T follicular helper cell (primary cell): ENCODE measurements at regions not wholly inside any gene's neighbourhood (a gene's known extent, or its start where the extent isn't known, plus 50 kb on each side); places are given as distances from the start of the nearest gene placed in this dataset.
"Not testable (repeated sequence)": the region's sequence is repeated elsewhere in the genome, so short reads cannot be mapped to it uniquely, and the experiment has no call there.

Experiments
- DNase-seq: peaks from one replicate; pipeline ENCODE4 v3.0.0-alpha.2; 2020; ENCODE audit warnings: low read depth

DNA sequence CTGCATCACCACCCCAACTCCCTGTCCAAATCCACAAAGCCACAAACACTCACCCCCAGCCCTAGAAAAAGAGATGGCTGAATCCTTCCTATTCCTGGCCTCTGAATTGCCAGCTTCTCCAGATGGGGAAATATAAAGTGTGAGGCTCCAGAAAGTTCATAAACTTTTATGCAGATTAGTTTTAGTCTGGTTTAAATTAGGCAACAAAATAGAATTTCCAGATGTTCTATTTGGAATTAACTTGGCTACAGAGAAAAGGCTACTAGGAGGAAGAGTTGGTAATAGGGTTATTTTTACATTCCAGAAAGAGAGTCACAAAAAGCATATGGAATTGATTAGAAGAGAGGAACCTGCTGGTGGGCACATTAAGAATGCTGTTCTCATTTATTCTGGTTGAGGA lies 56.0 kb downstream of the EN1 start:
- DNase-seq, result no peak

DNA sequence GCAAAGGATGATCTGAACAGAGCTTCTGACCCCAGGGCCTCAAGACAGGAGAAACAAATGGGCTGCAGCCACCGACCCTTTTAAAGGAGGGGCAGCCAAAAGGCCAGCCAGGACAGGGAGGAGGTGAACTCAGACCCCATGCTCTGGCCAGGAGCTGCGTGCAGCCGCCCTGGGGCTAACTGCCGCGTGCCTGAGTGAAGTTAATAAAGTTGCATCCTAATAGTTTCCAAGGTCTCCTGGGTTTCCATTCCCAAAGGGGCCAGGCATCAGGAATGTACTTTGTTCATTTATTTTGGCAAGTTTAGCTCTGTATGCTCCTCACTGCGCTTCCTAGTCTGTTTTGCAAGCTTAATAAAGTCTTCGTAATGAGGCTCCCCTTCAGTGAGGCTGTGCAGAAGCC lies 60.7 kb downstream of the EN1 start:
- DNase-seq, result no peak

DNA sequence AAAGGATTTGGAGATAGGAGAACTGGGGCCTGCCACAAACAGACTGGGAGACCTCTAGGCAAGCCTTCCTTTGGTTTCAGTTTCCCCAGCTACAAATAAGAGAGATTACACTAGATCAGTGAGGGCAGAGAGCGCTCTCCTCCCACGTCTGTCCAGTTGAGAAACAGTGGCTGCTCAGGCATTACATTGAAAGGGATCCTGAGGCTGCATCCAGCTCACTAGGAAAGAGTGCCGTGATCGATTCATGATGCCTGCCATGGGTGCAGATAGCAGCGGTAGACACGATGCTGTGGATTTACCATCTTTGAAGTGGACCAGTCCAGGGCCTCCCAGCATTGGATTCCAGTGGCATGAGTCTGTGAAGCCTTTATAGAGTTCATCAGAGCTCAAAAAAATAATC lies 62.6 kb downstream of the EN1 start:
- DNase-seq, result no peak

DNA sequence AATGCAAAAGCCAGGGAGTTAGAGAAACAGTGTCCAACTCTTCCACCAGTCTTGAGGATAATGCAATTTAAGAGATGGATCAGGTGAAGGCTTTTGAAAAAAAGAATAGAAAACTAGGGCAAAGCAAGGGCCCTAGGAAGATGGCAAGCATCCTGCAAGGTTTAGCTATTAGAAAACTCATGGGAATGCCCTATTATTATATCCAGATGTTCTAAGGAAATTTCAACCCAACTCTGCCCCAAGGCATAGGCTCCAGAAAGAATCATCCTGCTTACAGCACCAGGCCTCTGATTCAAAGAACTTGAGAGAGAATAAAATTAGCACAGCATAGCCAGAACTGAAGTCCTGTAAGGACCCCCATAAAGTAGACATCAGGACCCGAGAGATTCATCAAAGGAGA lies 68.1 kb downstream of the EN1 start:
- no peak for DNase-seq

DNA sequence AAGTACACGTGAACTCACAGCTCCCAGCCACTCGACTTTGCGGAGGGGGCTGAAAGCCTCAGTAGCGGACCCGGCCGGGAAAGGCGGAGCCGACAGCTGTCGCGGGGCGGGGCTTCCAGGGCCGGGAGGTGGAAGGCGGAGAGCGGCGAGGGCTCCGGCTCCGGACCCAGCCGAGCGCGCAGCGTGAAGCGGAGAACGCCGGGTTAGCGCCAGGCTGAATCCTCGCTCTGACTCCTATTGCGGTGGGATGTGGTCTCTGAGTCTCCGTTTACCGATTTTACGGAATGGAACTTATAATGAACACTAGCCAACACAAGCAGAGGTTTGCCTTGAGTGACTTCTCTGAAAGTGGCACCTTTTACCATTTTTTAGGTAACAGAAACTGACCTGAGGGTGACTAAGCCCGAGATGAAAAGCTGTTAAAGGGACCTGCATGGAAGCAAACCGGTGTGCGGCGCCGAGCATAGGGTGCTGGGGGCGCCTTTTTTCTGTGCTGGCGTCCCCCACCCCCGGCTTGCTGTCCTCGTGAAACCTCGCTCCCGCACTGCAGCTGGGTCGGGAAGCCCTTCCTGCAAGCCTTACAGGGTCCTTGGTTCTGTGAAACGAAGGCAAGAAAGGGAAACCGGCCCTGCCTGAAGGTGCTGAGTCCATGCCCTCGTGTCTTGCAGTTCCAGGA lies 72.9 kb downstream of the EN1 start:
- DNase-seq, result no peak

DNA sequence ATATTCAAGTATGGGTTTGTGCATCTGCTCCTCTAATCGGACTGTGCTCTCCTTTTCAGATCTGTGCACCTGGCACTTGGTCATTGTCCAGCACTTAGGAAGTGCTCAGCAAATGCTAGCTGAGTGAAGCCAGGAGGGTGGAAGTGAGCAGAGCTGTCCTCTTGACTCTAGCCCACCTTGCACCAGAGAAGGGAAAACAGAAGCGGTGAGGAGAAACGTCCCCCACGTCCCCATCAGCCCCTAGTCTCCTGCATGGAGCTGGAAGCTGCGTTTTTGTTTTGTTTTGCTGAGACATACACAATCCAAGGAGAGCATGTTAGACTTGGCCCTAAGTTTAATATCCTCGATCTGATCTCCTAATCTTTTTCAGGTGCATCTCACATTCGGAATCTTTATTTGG lies 73.6 kb downstream of the EN1 start:
- no peak for DNase-seq

DNA sequence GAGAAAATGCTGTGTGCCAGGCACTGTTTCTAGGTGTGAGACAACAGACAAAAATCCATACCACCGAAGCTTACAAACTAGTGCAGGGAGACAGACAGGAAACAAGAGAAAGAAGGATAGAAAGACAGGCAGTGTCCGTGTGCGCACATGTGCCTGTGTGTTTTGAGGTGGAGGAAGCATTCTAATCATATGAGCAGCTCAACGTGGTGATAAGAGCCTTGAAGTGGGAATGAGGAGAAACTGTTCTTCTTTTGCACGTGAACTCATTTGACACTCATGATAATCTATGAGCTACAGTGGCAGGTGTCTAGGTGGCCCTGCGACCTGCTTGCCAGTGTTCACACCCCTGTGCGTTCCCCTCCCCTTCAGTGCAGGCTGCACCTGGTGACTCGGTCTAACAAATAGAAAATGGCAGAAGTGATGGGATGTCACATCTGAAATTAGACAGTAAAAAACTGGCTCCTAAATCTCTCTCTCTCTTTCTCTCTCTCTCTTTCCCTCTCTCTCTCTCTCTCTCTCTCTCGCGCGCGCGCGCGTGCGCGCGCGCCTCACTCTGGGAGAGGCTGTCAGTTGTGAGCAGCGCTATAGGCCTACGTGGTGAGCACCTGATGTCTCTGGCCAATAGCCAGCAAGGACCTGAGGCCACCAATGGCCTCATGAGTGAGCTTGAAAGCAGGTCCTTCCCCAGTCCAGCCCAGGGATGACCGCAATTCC lies 74.8 kb downstream of the EN1 start:
- no peak for DNase-seq

DNA sequence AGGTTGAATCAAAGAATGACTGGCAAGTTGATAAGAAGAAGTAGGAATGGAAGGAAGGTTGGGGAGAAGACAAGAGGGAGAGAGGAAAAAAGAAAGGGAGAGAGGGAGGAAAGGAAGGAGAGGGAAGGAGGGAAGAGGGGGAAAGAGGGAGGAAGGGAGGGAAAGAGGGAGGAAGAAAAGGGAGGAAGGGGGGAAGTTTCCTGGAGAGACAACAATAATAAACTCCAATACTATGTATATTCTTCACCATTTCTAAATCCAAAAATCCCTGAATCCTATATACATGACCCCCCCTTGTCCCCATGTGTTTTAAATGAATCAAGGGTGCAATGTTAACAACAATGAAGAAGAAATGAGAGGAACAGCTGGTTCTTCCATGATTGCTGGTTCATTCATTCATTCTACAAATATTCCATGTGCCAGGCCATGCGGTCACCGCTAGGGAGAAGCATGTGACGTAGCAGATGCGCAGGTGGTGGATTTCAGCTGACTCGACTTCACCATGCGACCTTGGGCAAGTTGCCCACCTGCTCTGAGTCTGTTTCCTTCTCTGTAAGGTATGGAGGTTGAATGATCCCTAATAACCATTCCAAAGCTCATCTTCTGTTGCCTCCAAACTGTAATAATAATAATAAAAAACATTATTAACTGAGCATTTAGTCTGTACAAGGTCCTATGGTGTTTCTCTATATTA lies 77.6 kb downstream of the EN1 start:
- DNase-seq, result no peak

DNA sequence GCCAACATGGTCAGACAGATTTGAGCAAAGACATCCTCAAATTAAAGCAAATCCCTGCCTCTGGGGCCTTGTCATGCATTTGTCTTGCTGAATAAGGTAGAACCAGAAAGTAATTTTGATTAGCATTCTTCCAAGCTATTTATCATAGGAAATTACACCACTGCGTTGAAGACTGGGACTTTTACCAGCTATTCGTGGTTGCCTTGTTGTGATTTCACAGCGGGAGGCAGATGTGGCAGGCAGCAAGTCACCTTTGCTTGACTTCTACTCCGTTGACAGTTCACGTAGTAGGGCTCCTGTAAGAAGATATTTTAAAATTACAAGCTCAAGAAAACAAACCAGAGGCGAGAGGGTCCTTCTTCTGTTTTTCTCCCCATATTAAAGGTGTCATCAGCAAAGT lies 80.6 kb downstream of the EN1 start:
- DNase-seq, result no peak

DNA sequence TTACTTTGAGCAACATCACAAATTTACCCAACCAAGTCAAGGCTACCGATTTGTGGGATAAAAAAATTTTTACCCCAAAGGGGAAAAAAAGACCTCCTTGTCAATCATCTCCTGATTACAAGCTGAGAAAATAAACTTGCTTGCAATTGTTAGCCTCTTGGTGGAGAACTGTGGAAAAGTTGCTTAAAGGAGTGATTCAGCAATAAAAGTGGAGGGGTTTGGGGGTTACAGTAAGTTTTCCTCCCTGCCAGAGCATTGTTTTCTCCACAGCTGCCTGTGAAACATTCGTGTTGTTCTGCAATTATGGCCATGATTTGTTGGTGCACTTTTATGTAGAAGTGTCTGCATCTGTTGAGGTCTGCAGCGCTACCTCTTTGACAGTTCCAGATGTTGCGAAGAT lies 82.6 kb downstream of the EN1 start:
- DNase-seq, result no peak

DNA sequence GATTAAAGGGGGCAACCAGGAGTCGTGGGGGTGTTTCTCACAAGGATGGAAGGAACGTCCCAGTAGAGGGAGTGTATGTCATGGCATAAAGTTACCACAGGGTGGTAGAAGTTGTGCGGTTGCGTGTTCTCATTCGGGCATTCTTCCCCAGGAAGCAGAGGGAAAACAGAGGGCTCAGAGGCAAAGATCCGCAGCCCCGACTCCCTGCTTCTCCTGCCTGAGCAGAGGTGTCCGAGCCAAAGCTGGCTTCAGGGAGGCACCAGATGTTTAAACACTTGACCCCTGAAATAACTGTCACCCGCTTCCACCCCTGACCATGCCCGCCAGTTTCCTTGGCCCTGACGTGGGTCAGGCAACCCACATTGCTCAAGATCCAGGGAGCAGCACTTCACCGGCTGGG lies 83.7 kb downstream of the EN1 start:
- no peak for DNase-seq

DNA sequence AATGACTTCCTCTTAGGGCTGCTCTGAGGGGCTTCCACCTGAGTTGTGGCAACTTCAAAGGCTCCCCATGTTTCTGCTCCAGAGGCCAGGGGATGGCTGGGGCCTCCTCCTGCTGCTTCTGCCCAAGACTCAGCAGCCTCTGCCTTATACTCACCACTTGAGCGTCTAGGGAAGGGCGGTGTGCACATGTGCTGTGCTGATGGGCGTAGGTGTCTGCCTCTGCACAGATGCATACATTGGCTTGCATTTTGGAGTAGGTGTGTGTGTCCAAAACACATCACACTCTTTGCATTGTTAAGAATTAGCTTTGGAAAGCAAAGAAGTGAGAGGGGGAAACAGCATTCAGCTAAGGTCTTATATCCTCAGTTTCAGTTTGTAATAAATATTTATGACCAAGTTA lies 85.2 kb downstream of the EN1 start:
- no peak for DNase-seq

DNA sequence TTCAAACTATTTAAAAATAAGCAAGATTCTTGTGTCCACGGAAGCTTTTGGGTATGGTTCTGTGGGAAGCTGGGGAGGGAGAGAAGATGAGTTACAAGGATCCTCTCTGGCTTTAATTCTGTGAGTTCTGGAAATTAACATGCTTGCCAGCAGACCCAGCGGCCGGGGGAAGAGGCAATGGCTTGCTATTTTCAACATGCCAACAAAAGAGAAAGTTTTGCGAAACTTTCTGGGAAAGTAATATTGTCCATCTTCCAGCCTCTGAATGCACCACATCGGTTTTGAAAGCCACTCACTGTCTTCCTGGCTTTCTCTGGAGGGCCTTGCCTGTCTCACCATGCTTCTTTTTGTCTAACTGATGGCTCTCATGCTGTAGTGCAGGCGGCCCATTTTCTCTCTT lies 85.7 kb downstream of the EN1 start:
- no peak for DNase-seq

DNA sequence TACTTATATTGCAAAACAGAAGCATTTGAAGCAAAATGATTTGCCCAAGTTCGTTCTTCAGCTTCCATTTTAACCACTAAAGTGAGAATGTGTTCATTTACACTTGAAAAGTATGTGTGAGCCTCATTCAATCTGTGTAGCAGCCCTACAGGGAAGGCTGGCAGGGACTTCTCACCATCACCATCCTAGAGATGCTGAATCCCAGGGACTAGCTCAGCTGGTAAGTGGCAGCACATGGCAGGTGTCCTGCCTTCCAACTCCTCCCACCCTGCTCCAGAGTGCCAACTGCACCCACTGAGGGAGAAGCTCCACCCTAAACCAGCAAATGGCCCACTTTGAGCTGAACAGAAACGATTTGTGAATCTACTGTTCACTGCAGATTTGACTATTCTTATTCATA lies 91.5 kb downstream of the EN1 start:
- DNase-seq, result no peak

DNA sequence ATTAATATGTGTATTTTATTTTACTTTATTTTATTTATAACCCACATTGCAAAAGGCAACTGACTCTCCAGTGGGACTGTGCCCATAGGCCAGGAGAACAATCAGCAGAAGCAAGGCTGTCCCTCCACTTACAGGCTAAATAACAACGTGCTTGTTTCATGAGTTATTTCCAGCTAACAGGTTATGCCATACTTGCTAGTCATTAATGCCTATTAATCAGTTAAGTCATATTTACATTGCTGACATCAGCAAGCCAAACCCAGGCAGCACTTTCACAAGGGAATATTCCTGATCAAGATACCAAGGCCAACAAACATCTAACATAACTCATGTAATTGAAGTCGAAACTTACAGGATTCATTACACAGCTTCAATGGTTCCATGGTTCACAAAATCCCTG lies 92.1 kb downstream of the EN1 start:
- DNase-seq, result no peak

DNA sequence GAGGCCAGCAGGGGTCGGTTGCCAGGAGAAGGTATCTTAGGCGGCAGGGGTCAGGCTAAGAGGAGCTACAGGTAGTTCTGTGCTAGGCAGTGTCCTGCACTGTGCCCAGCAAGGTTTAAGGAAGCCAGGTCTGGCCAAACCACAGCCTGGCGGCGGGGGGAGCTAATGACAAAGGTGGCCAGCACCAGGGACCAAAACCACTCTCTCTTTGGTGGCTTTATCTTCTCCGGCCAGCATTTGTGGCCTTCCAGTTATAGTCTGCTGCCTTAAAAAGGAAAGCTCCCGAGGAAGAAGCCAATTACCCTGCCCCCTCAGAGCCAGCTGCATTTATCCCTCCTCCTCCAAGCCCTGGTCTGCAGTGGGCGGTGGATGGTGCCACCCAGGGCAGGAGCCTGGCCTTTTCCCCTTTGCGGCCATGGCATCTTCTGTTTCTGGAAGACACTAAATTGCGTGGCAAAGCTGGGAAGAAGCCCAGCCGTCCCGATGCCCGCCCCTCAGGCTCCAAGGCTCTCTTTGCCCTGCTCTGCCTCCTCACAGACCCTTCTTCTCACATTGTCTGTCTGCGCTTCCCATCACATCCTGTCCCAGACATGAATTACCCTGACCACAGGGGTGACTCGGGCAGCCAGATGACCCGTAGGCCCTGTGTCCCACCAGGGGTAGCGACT lies 94.6 kb downstream of the EN1 start:
- DNase-seq, result no peak

DNA sequence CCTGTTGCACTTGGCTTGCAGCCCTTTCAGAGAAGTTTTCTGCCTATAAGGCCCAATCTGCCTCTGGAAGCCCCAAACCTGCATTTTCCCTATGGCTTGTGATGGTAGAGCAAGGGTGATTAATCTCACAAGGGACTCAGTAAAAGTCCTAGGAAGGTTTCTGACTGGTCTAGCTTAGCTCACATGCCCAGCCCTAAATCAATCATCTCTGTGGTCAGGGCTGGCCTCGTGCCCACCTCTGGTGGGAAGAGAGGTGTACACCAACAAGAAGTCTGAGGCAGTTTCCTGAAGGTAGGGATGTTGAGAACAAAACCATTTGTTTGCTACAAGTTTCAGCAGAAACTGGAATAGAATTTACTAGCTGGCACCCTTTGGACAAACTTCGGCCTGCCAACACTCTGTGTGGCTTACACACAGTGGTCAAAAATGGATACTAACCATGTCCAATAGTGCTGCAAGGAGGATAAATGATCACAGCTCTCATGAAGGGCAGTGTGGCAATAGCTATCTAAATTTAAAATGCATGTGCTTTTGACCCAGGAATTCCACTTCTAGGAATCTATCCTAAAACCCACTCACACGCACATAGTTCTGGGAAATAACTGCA lies 96.4 kb downstream of the EN1 start:
- DNase-seq, result no peak

DNA sequence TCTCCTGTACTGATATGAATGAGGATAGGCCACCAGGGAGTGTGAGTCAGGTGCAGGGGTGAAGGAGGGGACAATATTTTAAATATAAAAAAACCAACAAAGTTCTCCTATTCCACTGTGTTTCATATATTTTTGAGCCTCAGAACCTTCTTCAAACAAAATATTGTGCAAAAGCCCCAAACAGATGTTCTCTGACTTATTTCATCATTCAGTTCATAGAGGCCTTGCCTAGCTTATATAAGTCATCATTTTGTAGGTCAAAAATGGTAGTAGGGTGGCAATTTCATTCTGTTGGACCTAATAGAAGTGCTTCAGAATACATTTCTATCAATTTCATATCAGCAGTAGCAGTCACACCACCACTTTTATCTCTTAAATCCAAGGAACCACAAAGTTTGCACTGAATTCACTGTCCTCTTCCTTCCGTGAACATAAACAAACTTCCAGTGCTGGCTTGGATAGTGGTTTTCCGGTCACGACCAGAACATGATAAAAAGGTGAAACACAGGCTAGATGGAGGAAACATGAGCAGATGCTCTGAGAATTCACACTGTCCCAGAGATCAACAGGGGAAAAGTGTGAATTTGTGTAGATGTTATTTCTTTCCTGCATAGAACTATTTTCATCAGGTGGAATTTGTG lies 99.1 kb downstream of the EN1 start:
- DNase-seq, result no peak

DNA sequence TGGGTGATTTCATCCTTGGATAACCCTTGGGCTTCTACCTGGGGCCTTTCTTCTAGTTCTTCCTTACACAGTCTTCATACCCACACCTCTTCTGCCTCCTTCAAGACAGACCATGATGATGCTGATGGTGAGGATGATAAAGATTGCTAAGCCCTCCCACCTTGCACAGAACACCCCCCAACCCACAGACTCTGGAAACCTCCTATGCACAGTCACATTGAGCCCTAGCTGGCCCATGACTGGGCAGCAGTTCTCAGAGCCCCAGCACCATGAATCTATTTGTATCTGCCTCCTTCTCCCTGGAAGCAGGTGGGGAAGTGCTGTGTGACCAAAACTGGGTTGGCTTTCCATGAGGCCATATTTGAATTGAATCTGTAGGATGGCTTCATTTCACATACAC lies 99.8 kb downstream of the EN1 start:
- no peak for DNase-seq

DNA sequence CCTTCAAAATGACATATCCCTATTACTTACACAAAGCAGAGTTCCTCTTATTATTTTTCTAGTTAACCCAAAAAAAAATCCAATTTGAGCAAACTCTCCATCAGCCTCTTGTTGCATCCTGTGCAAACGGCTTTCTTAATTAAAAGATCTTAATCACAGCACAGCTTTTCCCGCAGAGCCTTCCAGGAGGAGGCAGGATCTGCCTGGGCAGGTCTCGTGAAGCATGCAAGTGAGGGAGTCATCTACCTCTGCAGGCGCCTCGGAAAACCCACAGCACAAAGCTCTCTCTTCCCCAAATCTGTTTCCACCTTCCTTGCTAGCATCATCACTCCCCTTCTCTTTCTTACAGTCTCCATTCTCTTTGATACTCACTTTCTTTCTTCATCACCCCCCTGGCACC lies 100.4 kb downstream of the EN1 start:
- DNase-seq, result no peak

DNA sequence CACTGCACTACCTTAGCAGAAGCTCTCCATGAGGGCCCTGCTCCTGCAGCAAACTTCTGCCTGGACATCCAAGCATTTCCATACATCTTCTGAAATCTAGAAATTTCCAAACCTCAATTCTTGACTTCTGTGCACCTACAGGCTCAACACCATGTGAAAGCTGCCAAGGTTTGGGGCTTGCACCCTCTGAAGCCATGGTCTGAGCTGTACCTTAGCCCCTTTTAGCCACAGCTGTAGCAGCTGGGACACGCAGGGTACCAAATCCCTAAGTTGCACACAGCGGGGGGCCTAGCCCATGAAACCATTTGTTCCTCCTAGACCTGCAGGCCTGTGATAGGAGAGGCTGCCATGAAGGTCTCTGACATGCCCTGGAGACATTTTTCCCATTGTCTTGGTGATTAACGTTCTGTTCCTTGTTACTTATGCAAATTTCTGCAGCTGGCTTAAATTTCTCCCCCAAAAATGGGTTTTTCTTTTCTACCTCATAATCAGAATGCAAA lies 102.7 kb downstream of the EN1 start:
- DNase-seq, result not testable (repeated sequence)
